ENCODE measurements at regions not wholly inside any gene's neighbourhood (a gene's known extent, or its start where the extent isn't known, plus 50 kb on each side); places are given as distances from the start of the nearest gene placed in this dataset.

- no peak for DNase-seq (ENCODE audit: low read depth, low spot score)
- H3K4me3 ChIP-seq (ENCODE audit: insufficient read length, low read depth): no peak overlapping the region
Observed at GRCh38 chr13:73325723-73326558, 267.1 kb downstream of the KLF5 start.

GRCh38 chr13:73324842-73325722 is 266.3 kb downstream of the KLF5 start:
- Histone ChIP-seq H3K27me3 (ENCODE audit: insufficient read depth, insufficient read length) (no peaks in the 10 kb centered on the region), H3K36me3 (ENCODE audit: insufficient read depth, insufficient read length, low read length) (no peaks in the 10 kb centered on the region), H3K4me1 (ENCODE audit: insufficient read depth, insufficient read length) (no peaks in the 10 kb centered on the region), H3K9me3 (ENCODE audit: insufficient read depth, low read length) (no peaks in the 10 kb centered on the region), H3K9ac (ENCODE audit: insufficient read length, low read depth) (no peak overlapping the region), H3K4me3 (ENCODE audit: insufficient read length, low read depth) (no peak overlapping the region)
- DNase-seq (ENCODE audit: low read depth, low spot score): no peak
- TF ChIP-seq SUZ12 (IDR thresholded peaks at IDR 0.05; ENCODE audit: extremely low read depth, insufficient read depth, insufficient read length) (no peak), YY1 (IDR thresholded peaks at IDR 0.05; ENCODE audit: insufficient read depth, insufficient read length) (no peak), ZNF274 (IDR thresholded peaks at IDR 0.05; ENCODE audit: low read depth, low read length) (no peak)

More at GRCh38 chr13:73325723-73326558, 267.1 kb downstream of the KLF5 start:
- Histone ChIP-seq H3K9me3 (ENCODE audit: insufficient read depth, low read length) (no peaks in the 10 kb centered on the region), H3K27me3 (ENCODE audit: insufficient read depth, insufficient read length) (no peaks in the 10 kb centered on the region), H3K36me3 (ENCODE audit: insufficient read depth, insufficient read length, low read length) (no peaks in the 10 kb centered on the region), H3K4me1 (ENCODE audit: insufficient read depth, insufficient read length) (no peaks in the 10 kb centered on the region), H3K9ac (ENCODE audit: insufficient read length, low read depth) (no peak overlapping the region)
- no peak for TF ChIP-seq YY1 (IDR thresholded peaks at IDR 0.05; ENCODE audit: insufficient read depth, insufficient read length)
- no peak for TF ChIP-seq SUZ12 (IDR thresholded peaks at IDR 0.05; ENCODE audit: extremely low read depth, insufficient read depth, insufficient read length)
- no peak for TF ChIP-seq ZNF274 (IDR thresholded peaks at IDR 0.05; ENCODE audit: low read depth, low read length)

DNA sequence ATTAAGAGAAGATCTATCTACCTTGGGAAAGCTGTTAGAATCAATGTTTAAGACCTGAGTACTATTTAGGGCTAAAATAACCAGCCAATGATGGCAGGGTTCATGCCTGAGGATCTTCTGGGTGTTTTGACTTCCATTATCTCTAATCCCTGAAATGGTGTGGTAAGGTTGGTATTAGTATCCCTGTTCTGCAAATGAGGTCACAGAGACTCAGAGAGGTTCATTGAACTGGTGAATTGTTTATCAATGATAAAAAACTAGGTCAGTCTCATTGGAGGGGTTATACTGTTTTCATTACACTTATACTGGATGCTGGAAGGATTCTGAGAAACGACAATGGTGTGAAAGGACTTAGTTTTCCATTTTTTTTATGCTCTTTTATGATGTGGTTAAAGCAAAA is 264.8 kb downstream of the KLF5 start:
- Histone ChIP-seq H3K9ac (ENCODE audit: insufficient read length, low read depth) (no peak overlapping the region), H3K4me1 (ENCODE audit: insufficient read depth, insufficient read length) (no peaks in the 10 kb centered on the region)

DNA sequence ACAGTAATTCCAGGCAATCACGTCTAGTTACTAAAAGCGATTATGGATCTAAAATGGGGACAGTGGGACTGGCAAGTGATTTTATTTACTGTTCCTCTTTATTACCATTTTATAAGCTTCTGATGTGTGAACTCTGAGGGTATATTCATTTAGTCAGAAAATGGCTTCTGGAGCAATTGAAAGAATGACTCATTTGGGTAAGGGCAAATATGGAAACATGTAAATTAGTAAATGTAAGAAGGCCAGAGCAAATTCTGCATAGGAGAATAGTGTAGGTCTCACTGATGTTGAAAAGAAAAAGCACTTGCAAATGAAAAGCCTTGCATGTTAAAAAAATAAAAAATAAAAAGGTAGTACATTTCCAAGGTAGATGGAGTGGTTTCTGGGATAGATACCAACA is 262.2 kb downstream of the KLF5 start:
- no peak for TF ChIP-seq SUZ12 (IDR thresholded peaks at IDR 0.05; ENCODE audit: extremely low read depth, insufficient read depth, insufficient read length)
- TF ChIP-seq ZNF274 (IDR thresholded peaks at IDR 0.05; ENCODE audit: low read depth, low read length): no peak
- no peak for TF ChIP-seq YY1 (IDR thresholded peaks at IDR 0.05; ENCODE audit: insufficient read depth, insufficient read length)
- no peak for DNase-seq (ENCODE audit: low read depth, low spot score)
- H3K4me3 ChIP-seq (ENCODE audit: insufficient read length, low read depth): no peak overlapping the region
- no peak overlapping the region for H3K9ac ChIP-seq (ENCODE audit: insufficient read length, low read depth)
- no peaks in the 10 kb centered on the region for H3K27me3 ChIP-seq (ENCODE audit: insufficient read depth, insufficient read length)
- H3K4me1 ChIP-seq (ENCODE audit: insufficient read depth, insufficient read length): no peaks in the 10 kb centered on the region
- H3K9me3 ChIP-seq (ENCODE audit: insufficient read depth, low read length): no peaks in the 10 kb centered on the region
- no peaks in the 10 kb centered on the region for H3K36me3 ChIP-seq (ENCODE audit: insufficient read depth, insufficient read length, low read length)

More for the DNA sequence above, 264.8 kb downstream of the KLF5 start:
- Histone ChIP-seq H3K4me3 (ENCODE audit: insufficient read length, low read depth) (no peak overlapping the region), H3K9me3 (ENCODE audit: insufficient read depth, low read length) (no peaks in the 10 kb centered on the region), H3K36me3 (ENCODE audit: insufficient read depth, insufficient read length, low read length) (no peaks in the 10 kb centered on the region), H3K27me3 (ENCODE audit: insufficient read depth, insufficient read length) (no peaks in the 10 kb centered on the region)
- DNase-seq (ENCODE audit: low read depth, low spot score): no peak
- TF ChIP-seq YY1 (IDR thresholded peaks at IDR 0.05; ENCODE audit: insufficient read depth, insufficient read length) (no peak), ZNF274 (IDR thresholded peaks at IDR 0.05; ENCODE audit: low read depth, low read length) (no peak), SUZ12 (IDR thresholded peaks at IDR 0.05; ENCODE audit: extremely low read depth, insufficient read depth, insufficient read length) (no peak)

DNA sequence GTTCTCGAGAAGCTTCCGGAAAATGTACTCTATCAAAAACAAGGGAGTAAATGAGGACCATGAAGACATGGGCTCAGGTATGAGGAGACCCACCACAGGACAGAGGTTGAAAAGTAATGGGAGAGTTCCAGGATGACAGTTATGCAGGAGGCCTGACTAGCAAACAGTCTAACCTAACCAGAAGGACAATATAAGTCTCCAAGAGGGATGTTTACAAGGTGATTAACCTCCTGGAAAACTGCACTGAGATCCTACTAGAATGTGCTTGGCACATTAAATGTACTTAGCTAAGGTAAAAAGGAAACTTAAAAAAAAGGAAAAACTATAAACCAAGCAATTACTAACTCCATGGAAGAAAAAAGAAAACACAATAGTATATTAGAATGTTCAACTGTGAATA is 258.3 kb downstream of the KLF5 start:
- no peaks in the 10 kb centered on the region for H3K9me3 ChIP-seq (ENCODE audit: insufficient read depth, low read length)
- TF ChIP-seq SUZ12 (IDR thresholded peaks at IDR 0.05; ENCODE audit: extremely low read depth, insufficient read depth, insufficient read length) (no peak), YY1 (IDR thresholded peaks at IDR 0.05; ENCODE audit: insufficient read depth, insufficient read length) (no peak), ZNF274 (IDR thresholded peaks at IDR 0.05; ENCODE audit: low read depth, low read length) (no peak)
- no peak for DNase-seq (ENCODE audit: low read depth, low spot score)
- H3K27me3 ChIP-seq (ENCODE audit: insufficient read depth, insufficient read length): no peaks in the 10 kb centered on the region
- no peaks in the 10 kb centered on the region for H3K36me3 ChIP-seq (ENCODE audit: insufficient read depth, insufficient read length, low read length)
- H3K4me3 ChIP-seq (ENCODE audit: insufficient read length, low read depth): no peak overlapping the region
- no peaks in the 10 kb centered on the region for H3K4me1 ChIP-seq (ENCODE audit: insufficient read depth, insufficient read length)
- no peak overlapping the region for H3K9ac ChIP-seq (ENCODE audit: insufficient read length, low read depth)

- H3K9me3 ChIP-seq (ENCODE audit: insufficient read depth, low read length): no peaks in the 10 kb centered on the region
- H3K4me3 ChIP-seq (ENCODE audit: insufficient read length, low read depth): no peak overlapping the region
- H3K36me3 ChIP-seq (ENCODE audit: insufficient read depth, insufficient read length, low read length): no peaks in the 10 kb centered on the region
- no peak for DNase-seq (ENCODE audit: low read depth, low spot score)
- TF ChIP-seq ZNF274 (IDR thresholded peaks at IDR 0.05; ENCODE audit: low read depth, low read length): no peak
- no peaks in the 10 kb centered on the region for H3K4me1 ChIP-seq (ENCODE audit: insufficient read depth, insufficient read length)
- no peak overlapping the region for H3K9ac ChIP-seq (ENCODE audit: insufficient read length, low read depth)
- no peaks in the 10 kb centered on the region for H3K27me3 ChIP-seq (ENCODE audit: insufficient read depth, insufficient read length)
Observed at GRCh38 chr13:73310366-73310765, 251.6 kb downstream of the KLF5 start.

DNA sequence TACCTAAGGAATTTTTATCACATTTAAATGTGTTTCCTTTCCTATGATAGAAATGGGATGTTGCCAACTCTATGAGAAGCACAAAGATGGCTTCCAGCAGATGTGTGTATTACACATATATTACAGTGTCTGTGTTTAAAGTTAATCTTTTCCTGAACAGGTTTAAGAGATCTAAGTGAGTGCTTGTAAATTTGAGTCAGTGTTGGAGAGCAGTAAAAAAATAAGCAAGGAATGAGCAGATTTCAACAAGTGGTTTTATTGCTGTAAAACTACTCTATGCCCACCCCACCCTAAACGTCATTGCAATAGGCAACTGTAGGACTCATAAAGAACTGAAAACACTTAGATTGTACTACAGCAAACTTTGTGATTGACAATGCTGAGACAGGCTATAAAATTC is 248.7 kb downstream of the KLF5 start:
- Histone ChIP-seq H3K9me3 (ENCODE audit: insufficient read depth, low read length) (no peaks in the 10 kb centered on the region), H3K4me1 (ENCODE audit: insufficient read depth, insufficient read length) (no peaks in the 10 kb centered on the region), H3K9ac (ENCODE audit: insufficient read length, low read depth) (no peak overlapping the region), H3K27me3 (ENCODE audit: insufficient read depth, insufficient read length) (no peaks in the 10 kb centered on the region), H3K36me3 (ENCODE audit: insufficient read depth, insufficient read length, low read length) (no peaks in the 10 kb centered on the region), H3K4me3 (ENCODE audit: insufficient read length, low read depth) (no peak overlapping the region)
- no peak for DNase-seq (ENCODE audit: low read depth, low spot score)
- TF ChIP-seq ZNF274 (IDR thresholded peaks at IDR 0.05; ENCODE audit: low read depth, low read length) (no peak), SUZ12 (IDR thresholded peaks at IDR 0.05; ENCODE audit: extremely low read depth, insufficient read depth, insufficient read length) (no peak), YY1 (IDR thresholded peaks at IDR 0.05; ENCODE audit: insufficient read depth, insufficient read length) (no peak)
